K562 (cell line): ENCODE measurements at regions not wholly inside any gene's neighbourhood (a gene's known extent, or its start where the extent isn't known, plus 50 kb on each side); places are given as distances from the start of the nearest gene placed in this dataset.

Source experiments
- KLF16 ChIP-seq: IDR thresholded peaks from 2 replicates; pipeline ENCODE4 v1.6.1; 2016; ENCODE audit warnings: antibody characterized with exemption
- MGA ChIP-seq: fragments of 450-650 bp; IDR thresholded peaks from 2 replicates; pipeline ENCODE4 v1.6.1; 2016; ENCODE audit warnings: mild to moderate bottlenecking, moderate library complexity
- POLR2AphosphoS2 ChIP-seq: IDR thresholded peaks from 2 replicates; pipeline ENCODE4 v1.6.1; 2012; ENCODE audit warnings: low read length, improper control_type of control experiment
- POLR2H ChIP-seq: IDR thresholded peaks from 2 replicates; pipeline ENCODE4 v1.6.1; 2016; ENCODE audit warnings: missing genetic modification characterization, low read depth, mild to moderate bottlenecking, control low read depth, missing compliant biosample characterization, moderate library complexity
- SFPQ ChIP-seq: fragments of 200-400 bp; formaldehyde crosslinking; IDR thresholded peaks from 2 replicates; pipeline ENCODE4 v1.6.1; 2017; ENCODE audit warnings: mild to moderate bottlenecking, low read depth, low read length, moderate library complexity
- SMC3 ChIP-seq: conservative IDR thresholded peaks from 2 replicates; pipeline ENCODE4 v1.6.1; 2011; ENCODE audit warnings: low read depth, low read length, improper control_type of control experiment; ENCODE audit not compliant: insufficient read depth
- TRIM24 ChIP-seq, 2 experiments: fragments of 450-650 bp; IDR thresholded peaks; 2 replicates each; pipeline ENCODE4 v1.6.1; 2016
- ZNF57 ChIP-seq: fragments of 450-650 bp; formaldehyde crosslinking; IDR thresholded peaks from 2 replicates; pipeline ENCODE4 v1.4.0; 2020; ENCODE audit warnings: mild to moderate bottlenecking, moderate library complexity

GRCh38 chr4:127284236-127284635 lies 348.5 kb upstream of the INTU start (continued):
- TF ChIP-seq MGA (no peak), KLF16 (no peak), SFPQ (no peak), TRIM24 (IDR thresholded peaks at IDR 0.05) (no peak), POLR2H (tag) (no peak), SMC3 (no peak), POLR2AphosphoS2 (no peak), ZNF57 (CRISPR knock-in tag) (no peak)
- TF ChIP-seq, all 486 proteins: peak for 0
